Upper lobe of left lung (tissue), 4 donors: ENCODE measurements at regions not wholly inside any gene's neighbourhood (a gene's known extent, or its start where the extent isn't known, plus 50 kb on each side); places are given as distances from the start of the nearest gene placed in this dataset.

ENCODE experiments used
- EP300 ChIP-seq, 4 donors: sonication (generic); formaldehyde crosslinking; IDR thresholded peaks; one replicate each; pipeline ENCODE4 v1.5.1; 2017; ENCODE audit warnings: antibody characterized with exemption in 4 of 4, control low read depth in 2 of 4
- POLR2A ChIP-seq, 4 donors: fragments of 450-650 bp; IDR thresholded peaks; one replicate each; pipeline ENCODE4 v1.5.1; 2016 to 2017; ENCODE audit warnings: antibody characterized with exemption in 4 of 4, mild to moderate bottlenecking in 2 of 4
- POLR2AphosphoS5 ChIP-seq, 2 donors: sonication (generic); formaldehyde crosslinking; IDR thresholded peaks; one replicate each; pipeline ENCODE4 v1.5.1; 2017; ENCODE audit warnings: antibody characterized with exemption in 2 of 2
- TF ChIP-seq, protein P1 (sequence below), 6 experiments: fragments of 450-650 bp in 4 of 6; fragments of 200-600 bp in 2 of 6; sonication (generic) in 2 of 6; IDR thresholded peaks; one replicate each; pipeline ENCODE4 v1.5.1; 2016 to 2019; ENCODE audit warnings: antibody characterized with exemption in 6 of 6

DNA sequence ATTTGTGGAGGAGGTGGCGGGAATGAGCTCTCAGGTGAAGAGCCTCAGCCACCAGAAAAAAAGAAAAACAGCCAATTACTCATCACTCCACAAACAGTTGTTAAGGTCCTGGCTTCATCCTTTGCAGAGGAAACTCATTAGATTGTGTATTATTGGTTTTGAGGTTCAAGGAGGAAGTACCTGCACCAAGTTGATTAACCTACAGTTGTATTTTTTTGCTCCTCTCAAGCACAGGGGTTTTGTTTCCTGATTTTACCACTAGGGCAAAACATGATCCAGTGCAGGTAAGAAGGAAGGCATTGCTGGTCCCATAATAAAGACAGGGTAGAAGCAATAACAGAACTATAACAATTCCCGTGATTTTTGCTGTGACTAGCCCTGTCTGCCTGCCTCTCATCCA is 84.0 kb upstream of the QRFPR start:
- TF ChIP-seq, protein P1, sequence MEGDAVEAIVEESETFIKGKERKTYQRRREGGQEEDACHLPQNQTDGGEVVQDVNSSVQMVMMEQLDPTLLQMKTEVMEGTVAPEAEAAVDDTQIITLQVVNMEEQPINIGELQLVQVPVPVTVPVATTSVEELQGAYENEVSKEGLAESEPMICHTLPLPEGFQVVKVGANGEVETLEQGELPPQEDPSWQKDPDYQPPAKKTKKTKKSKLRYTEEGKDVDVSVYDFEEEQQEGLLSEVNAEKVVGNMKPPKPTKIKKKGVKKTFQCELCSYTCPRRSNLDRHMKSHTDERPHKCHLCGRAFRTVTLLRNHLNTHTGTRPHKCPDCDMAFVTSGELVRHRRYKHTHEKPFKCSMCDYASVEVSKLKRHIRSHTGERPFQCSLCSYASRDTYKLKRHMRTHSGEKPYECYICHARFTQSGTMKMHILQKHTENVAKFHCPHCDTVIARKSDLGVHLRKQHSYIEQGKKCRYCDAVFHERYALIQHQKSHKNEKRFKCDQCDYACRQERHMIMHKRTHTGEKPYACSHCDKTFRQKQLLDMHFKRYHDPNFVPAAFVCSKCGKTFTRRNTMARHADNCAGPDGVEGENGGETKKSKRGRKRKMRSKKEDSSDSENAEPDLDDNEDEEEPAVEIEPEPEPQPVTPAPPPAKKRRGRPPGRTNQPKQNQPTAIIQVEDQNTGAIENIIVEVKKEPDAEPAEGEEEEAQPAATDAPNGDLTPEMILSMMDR (IDR thresholded peaks at IDR 0.05) = no peak
- TF ChIP-seq POLR2AphosphoS5 (IDR thresholded peaks at IDR 0.05) (no peak), EP300 (IDR thresholded peaks at IDR 0.05) (no peak), POLR2A (IDR thresholded peaks at IDR 0.05) (no peak)
